Activated T-cell treated with anti-CD3 and anti-CD28 coated beads for 24 hours (primary cell): ENCODE measurements at regions not wholly inside any gene's neighbourhood (a gene's known extent, or its start where the extent isn't known, plus 50 kb on each side); places are given as distances from the start of the nearest gene placed in this dataset.
A peak's percentile ranks its signal among the peaks of the same experiment; 100 is the strongest.

Source experiments
- DNase-seq: peaks from one replicate; pipeline ENCODE4 v3.0.0-alpha.2; 2020; ENCODE audit warnings: low read depth

DNA sequence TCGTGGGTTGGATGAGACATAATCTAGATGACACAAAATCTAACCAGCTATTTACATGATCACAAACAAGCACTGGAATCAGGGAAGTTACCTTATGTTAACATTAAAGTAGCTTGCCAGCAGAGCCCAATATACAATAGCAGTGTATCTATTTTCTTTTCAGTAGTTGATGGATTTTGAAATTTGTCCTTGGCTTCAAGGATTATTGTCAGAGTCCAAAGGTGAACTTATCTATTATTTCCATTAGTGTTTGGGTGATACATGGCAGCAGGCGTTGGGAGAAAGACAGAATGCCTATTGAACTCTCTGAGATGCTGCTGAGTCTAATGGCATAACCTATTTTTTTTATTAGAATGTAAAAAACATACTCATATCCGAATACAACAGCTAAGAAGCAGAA is 223.2 kb upstream of the ACTBL2 start:
- no peak for DNase-seq

DNA sequence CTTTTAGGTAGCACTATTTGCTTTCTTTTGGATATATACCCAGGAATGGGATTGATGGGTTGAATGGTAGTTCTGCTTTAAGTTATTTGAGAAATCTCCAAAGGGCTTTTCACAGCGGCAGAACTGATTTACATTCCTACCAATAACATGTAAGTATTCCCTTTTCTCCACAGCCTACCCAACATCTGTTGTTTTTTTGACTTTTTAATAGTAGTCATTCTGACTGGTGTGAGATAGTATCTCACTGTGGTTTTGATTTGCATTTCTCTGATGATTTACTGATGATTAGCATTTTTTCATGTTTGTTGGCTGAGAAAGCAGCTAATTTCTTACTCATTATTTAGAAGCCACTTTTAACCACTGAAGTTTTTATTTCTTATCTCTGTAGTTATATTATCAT is 221.1 kb upstream of the ACTBL2 start:
- no peak for DNase-seq

DNA sequence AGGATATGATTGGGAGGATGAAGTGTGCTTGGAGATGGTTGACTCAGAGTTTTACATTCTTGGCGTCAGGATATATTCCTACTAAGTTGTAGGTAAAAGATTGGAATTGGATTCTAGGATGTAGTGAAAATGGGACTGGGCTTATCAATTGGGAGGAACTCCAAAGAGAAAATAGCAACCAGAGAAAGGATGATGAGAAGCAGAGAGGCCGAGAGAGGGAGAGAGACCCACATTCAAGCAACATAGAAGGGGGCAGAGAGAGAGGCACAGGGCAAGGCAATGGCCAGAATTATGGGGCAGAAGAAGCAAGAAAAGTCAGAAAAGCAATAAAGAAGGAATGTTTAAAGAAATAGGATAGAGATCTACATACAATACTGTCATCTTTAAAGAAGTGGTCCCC is 217.9 kb upstream of the ACTBL2 start:
- DNase-seq, result no peak

DNA sequence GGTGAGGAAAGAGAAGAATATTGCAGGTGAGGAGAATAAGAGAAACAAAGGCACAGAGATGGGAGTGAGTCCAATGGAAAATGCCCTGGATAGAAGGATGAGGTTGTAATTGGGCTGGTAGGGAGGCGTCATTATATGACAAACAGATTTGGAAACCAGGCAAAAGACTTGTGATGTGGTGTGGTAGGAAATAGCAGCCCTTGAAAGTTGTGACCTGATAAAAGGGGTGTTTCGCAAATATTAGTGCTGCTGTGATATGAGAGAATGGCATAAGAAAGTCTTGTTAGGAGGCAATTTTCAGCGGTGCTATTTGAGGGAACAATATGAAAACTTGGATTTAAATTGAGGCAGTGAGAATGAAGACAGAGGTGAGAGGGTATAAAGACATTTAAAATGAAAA is 217.5 kb upstream of the ACTBL2 start:
- no peak for DNase-seq

DNA sequence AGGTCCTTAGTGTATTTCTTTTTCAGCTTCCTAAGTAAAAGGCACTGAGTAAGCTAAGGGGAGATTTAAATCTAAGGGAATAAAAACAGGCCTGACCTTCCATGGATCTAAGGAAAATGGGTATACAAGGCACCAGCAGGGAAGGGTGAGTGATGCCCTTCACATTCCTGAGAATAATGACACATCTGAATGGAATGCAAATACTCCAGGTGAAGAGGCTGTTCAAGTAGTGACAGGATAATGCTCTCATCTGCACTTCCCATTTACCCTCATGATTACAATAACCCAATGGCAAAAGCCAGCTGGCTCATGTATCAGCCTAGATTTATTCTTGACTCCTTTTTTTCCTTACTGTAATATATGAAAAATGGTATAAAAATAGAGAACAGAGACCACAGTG is 216.2 kb upstream of the ACTBL2 start:
- no peak for DNase-seq

DNA sequence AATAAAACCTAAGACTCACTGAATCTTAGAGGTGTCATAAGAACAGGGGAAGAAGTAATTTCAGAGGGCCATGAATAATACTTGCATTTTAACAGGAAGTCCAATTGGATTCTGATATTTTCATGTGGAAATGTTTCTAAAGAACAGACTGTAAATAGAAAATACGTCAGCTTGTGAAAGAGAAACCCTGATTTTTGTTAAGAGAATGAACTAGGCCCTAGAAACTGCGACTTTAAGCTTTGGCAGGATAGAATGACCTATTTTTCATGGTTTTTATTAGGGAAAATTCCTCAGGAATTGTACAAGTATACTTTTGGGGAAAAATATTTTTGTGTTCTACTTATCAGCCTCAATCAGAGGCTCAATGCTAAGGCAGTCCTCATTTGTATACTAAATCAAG is 215.5 kb upstream of the ACTBL2 start:
- no peak for DNase-seq

DNA sequence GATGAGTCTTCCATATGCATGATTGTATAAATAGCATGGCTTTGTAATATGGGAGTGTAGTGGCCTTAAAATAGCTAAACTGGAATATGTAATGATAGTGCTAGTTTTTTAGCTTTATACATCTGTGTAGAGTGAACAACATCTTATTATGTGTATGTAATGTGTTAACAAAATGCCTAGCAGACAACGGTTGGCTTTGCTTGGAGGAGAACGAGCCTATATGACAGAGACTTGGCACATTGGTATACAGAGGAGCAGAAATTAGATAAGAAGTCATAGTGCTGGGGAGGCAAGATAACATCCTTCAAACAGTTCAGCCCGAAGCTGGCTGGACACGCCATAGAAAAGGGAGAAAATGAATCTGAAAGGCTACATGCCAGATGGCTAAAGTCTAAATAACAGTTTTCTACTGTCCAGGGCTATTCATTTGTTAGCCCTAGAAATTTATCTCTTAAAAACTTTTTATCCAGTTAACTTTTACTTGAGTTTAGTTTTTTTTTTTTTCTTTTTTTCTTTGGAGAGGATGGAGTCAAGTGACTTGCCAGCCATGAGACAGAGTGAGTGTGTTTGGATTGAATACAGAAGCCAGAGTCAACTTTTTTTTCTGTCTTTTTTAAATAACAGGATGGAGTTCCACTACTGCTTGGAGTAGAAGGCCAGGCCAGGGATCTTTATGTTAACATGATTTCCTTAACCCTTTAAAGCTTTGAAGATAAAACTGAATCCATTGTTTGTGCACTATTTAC is 214.4 kb upstream of the ACTBL2 start:
- DNase-seq, result no peak

DNA sequence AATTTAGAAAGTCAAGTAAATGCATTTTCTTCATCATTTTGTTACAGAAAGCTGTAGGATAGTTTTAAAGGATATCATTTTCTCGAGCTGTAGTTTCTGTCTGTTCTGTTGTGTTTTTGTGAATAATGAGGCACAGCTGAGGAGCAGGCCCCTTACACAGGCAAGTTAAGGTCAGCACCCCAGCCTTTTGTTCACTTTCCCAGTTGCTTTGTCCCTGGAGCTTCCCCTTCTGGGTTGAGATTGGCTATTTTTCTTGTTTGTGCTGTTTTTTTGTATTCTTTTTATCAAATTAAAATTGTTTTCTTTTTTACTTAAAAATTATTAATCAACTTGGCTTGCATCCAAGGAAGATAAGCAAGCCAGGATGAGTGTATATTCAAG is 213.8 kb upstream of the ACTBL2 start:
- no peak for DNase-seq

DNA sequence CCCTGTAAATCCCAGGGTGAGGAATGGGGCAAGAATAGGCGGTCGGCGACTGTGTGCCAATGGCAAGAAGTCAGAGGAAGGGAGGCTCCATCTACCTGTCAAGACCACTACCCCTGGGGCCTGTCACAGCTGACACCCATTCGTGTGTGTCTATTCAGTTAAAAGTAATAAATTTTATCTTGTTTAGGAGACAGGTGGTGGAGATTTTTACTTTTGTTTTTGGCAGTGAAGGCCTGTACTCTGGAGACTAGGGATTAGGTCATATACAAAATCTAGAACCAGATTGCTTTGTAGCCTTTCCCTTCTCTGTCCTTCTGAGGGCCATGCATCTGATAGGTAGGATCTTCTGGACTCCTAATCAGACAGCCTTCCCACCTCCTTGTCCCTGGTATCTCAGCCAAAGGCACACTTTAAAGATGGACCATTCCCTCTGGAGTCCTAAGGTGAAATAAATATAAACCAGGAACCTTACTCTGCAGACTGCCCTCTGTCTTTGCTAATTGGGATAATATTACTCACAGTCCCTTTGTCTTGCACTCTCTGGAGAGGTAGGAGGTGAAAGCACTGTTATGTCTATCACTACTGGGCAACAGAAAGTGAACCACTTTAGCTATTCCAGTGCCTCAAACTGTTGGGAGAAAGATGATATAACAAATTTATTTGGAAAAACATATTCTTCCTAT is 213.2 kb upstream of the ACTBL2 start:
- no peak for DNase-seq

DNA sequence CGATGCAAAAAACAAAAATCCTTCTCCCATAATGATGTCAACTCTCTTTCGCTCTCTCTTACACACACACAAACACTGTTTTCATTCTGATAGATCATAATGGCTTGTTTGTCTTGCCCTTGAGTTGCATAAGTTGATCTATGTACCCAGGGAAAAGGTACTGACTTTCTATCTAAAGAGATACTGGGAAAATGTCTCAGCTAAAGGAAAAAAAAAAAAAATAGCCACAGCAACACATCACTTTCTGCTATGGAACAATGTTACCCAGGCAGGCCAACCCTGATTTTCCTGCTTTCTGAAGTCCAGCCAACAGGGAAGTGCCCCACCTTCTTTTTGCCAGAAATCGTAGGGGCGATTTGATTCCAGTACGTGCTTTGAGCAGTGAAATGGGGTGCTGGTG is 212.6 kb upstream of the ACTBL2 start:
- DNase-seq, result no peak

DNA sequence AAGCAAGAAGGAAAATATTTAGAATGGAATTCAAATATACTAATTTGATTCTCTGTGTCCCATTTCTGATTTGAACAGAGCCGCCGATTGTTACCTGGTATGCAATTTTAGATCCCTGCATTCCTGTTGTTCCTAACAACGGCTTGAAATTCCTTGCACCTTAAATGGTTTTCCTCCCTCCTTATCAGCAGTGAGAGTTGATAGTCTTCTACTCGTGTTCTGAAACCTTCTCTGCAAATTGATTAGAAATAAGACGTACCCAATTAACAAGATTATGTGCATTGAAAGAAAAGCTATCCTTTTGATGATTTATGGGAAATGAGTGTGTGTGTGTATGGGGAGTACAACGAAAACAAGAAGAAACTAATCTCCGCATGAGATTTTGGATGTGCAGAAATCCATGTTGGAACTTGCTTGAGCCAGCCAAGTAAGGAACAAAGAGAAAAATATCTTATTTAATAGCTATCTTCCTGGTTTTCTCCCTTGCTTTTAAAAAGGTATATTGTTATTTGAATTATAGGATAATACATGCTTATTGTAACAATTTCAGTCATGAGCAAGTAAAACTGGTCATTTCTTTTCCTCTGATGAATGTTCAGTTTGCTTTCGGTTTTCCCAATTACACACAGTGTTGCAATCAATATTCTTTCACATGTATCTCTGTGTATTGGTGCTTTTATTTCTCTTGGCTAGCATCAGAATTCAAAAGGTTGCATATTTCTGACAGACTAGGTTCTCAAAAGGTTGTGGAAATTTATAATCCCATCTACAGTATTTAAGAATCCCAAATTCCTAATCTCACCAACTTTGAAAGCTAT is 211.1 kb upstream of the ACTBL2 start:
- DNase-seq, result no peak

DNA sequence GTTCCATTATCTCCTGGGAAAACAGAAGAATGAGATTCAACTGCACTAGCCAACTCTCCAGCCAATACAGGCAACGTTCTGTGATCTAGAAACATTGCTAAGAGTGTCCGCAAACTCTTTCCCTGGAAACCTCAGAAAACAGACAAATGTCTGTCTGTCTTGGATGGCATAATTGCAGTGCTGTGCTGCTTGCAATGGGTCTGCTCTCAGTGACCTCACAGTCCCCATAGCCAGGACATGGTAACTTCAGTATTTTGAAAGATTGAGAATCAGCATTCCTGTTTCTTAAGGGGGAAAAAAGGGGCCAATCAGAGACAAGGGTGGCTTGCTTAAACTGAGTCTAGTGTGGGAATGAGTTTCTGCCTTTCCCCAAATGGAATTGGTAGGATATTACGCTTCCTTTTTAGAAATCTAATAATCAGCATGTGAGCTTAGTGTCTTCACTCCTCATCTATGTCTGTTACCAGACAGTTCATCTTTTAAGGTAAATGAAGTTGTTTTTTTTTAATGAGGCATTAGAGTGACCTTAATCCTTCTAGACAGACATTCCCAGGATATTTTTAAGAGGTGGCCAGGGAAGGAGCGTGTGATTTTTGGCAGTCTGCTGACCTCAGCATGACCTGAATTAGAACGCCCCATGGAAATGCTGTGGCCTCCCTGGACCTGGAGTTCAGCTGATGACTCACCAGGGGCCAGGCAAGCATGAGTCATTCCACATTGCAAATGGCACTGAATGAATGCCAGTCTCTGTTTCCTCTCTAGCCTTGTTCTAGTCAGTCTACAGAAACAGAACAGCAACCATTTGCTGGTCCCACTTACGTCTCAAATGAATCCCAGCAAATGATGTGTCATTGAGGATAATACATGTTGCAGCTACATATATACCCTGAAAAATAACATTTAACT is 210.2 kb upstream of the ACTBL2 start:
- peak; percentile 1 for DNase-seq

DNA sequence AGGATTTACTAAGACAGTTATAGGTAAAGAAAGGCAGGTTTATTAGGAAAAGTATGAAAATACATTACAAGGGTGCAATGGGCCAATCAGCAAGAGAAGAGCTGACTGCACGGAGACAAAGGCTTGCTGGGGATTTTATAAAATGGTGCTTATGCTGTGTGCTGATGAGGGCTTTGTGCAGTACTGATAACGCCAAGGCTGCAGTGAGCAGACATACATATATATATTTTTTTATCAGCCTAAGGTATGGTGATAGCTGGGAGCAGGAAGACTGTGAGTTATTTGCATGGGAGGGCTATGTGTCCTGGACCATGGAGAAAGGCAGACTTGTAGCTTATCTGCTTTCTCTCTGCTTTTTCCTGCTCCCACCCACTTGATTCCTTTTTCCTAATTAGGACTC is 208.1 kb upstream of the ACTBL2 start:
- no peak for DNase-seq

DNA sequence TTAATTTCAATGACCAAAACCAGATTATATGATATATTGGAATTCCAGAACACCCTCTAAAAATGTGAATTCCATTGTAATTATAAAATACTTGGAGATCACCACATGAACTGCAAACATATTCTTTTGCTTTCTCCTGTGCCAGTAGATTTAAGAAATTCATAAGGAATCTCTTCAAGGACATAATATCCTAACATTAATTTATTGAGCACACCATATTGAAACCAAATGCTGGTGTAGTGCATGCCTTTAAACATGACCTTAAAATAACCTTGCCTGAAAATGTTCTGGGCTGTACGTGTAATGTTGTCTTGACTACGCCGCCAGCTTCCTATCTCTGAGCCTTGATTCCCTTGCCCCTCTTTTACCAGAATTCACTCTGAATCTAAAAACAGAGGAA is 205.0 kb upstream of the ACTBL2 start:
- DNase-seq, result no peak

DNA sequence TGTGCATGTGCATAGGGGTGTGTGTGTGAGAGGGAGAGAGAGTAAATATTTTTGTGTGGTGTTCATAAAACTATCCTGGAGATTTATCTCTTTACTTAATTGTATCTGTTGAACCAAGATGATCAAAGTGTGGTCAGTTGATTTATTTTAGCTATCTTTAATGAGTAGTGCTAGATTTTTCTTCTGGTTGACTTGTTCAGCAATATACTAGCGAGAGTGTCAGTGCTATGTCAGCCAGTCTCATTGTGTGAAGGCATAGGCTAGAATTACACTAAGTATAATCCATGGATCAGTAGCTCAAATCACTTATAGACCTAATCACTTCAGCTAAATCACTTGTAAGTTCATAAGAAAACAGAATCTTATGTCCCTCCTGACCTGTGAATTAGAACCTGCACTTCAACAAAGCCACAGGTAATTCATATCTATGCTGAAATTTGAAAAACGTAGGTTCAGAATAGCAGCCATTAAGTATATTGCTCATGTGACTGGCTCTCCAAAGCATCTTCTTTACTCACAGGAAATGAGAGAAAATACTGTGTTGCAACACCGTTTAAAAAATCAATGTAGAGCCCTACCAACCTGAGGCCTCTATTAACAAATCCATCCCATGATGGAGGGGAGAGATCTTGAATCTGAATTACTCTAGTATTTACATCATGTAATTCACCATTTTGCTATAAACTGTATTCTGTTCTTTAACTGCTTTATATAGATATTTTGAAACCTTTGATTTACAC is 203.1 kb upstream of the ACTBL2 start:
- DNase-seq, result no peak

DNA sequence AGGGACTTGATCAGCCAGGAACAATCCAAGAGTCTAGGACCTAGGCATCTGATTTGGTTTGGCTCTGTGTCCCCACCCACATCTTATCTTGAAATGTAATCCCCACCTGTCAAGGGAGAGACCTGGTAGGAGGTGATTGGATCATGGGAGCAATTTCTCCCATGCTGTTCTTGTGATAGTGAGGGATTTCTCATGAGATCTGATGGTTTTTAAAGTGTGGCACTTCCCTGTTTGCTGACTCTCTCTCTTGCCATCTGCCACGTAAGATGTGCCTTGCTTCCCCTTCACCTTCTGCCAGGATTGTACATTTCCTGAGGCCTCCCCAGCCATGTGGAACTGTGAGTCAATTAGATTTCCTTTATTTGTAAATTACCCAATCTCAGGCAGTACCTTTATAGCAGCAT is 201.7 kb upstream of the ACTBL2 start:
- DNase-seq, result no peak

DNA sequence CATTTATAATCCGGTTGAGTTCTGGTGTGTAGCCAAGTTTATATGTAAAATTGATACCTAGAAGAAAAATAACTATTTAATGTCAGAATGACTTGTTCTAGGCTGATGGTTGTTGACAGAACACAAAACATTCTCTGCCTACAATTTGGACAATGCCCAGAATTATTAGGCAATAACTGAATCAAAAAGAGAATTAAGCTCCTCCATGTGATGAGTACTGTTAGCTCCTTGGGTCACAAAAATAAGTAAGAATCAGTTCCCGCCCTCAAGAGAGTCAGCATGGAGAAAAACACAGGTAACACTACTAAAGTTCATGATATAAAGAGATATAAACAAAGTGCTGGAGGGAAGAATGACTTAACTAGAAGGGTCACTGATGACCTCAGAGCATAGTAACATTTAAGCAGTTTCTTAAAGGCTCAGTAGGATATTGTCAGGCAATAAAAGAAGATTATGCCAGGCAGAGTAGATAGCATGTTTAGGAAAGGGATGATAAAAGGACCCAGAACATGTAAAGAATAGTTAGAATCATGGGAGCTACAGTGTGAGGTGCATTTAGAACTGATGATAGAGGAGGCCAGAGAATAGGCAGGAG is 200.5 kb upstream of the ACTBL2 start:
- DNase-seq, result no peak

DNA sequence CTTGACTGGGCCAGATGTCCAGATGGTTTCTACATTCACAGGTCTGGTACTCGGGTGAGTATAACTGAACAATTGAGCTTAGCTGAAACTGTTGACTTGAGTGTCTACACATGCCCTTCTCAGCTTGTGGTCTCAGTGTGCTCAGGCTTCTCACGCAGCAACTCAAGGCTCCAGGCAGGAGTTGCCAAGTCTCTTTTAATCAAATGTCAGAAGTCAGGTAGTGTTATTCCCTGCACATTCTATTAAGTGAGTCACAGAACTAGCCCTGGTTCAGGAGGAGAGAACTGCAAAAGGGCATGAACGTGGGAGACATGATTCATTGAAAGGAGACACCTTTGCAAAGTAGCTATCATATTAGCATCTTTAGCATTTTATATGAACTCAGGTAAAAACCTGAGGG is 199.3 kb upstream of the ACTBL2 start:
- DNase-seq, result no peak

DNA sequence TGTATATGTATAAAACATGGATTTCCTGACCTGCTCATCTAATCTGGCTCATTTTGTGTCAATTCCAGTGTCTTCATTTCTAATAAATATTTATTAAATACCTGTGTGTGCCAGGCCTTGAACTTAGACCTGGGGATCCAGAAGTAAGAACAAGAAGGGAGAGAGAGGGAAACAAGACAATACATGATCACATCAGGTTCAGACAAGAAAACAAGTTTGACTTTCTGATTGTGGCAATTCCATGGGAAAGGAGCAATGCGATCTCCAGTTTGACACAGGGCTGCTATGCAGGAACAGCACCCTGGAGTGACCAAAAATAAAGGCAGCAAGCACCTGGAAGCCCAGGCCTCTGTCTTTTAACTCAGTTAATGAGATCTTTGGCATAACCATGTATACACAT is 198.1 kb upstream of the ACTBL2 start:
- DNase-seq, result no peak

DNA sequence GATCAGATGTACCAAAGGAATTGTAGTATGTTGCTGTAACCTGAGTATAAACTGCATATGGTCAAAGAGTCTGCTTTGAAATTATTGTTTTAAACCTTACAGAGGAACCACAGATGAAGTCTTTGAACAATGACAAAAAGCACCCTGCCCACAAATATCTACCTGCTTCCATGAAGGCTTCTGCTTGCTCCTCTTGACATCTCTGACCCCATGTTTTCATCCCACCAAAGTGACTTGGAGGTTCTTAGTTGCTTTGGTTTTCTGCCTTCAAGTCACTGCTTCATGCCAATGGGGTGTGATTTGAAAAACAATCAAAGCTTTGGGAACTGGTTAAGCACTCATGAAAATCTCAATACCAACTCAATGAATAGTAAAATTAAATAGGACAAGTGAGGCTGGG is 194.6 kb upstream of the ACTBL2 start:
- DNase-seq, result no peak
